Choroid plexus epithelial cell (primary cell): ENCODE measurements at regions not wholly inside any gene's neighbourhood (a gene's known extent, or its start where the extent isn't known, plus 50 kb on each side); places are given as distances from the start of the nearest gene placed in this dataset.

ENCODE experiments used
- DNase-seq: peaks from one replicate; pipeline ENCODE4 v3.0.0-alpha.2; 2010; ENCODE audit warnings: low read depth
- H3K4me3 ChIP-seq: 2 replicates; pipeline ENCODE4 v1.5.1; 2011; ENCODE audit warnings: low read depth, mild to moderate bottlenecking, control low read depth, low read length, moderate library complexity
- CTCF ChIP-seq: conservative IDR thresholded peaks from 2 replicates; pipeline ENCODE4 v1.5.1; 2011; ENCODE audit warnings: low read depth, mild to moderate bottlenecking, control low read depth, inconsistent platforms, low read length, moderate library complexity

- TF ChIP-seq CTCF, result no peak
- H3K4me3 ChIP-seq, result no peak overlapping the region
- no peak for DNase-seq
Observed at GRCh38 chr7:68420342-68421192, 1177.7 kb upstream of the AUTS2 start.

DNA sequence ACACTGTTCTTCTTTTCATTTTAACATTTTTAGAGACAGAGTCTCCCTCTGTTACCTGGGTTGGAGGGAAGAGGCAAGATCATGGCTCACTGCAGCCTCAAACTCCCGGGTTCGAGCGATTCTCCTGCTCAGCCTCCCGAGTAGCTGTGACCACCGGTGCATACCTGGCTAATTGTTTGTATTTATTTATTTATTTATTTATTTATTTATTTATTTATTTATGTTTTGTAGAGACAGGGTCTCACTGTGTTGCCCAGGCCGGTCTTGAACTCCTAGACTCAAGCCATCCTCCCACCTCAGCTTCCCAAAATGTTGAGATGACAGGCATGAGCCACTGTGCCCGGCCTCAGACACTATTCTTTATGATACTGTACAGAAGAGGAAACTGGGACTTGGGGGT, 1176.6 kb upstream of the AUTS2 start:
- no peak overlapping the region for H3K4me3 ChIP-seq
- no peak for DNase-seq
- no peak for TF ChIP-seq CTCF

DNA sequence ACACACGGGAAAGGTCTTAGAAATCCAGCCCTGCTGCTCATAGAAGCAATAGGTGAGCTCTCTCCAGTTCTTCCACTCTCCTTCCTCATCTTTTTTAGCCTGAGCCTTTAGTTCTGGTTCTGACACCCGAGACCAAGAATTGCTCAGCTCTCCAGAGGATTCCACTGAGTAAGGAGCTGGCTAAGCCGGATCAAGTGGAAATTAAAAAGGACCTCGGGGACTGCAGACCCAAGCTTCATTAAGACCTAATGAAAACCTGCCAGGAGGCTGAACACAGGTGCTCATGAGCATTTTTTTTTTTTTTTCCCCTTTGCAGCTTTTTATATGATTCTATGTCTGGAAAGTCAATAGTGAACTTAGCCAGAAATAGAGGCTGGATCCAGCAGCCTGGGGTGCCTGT, 1176.0 kb upstream of the AUTS2 start:
- DNase-seq, result no peak
- no peak for TF ChIP-seq CTCF
- H3K4me3 ChIP-seq, result no peak overlapping the region

DNA sequence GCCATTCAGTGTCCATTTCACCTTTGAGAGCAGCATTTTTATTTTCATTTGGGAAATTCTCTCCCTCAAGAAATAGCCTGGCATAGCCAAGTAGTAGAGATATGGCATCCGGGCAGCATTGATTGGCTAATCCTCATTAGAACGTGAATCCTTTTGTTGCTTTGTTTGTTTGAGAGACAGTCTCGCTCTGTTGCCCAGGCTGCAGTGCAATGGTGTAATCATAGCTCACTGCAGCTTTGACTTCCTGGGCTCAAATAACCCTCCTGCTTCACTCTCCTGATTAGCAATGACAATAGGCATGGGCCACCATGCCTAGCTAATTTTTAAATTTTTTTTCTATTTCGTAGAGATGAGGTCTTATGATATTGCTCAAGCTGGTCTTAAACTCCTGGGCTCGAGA, 1174.9 kb upstream of the AUTS2 start:
- TF ChIP-seq CTCF, result no peak
- no peak overlapping the region for H3K4me3 ChIP-seq
- no peak for DNase-seq

GRCh38 chr7:68424658-68425297, 1173.5 kb upstream of the AUTS2 start:
- TF ChIP-seq CTCF, result no peak
- DNase-seq, result no peak
- H3K4me3 ChIP-seq, result no peak overlapping the region

DNA sequence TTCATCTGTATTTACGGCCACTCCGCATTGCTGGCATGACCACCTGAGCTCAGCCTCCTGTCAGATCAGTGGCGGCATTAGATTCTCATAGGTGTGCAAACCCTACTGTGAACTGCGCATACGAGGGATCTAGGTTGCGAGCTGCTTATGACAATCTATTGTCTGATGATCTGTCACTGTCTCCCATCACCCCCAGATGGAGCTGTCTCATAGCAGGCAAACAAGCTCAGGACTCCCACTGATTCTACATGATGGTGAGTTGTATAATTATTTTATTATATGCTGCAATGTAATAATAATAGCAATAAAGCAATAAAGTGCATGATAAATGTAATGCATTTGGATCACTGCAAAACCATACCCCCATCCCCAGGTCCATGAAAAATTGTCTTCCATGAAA, 1172.9 kb upstream of the AUTS2 start:
- H3K4me3 ChIP-seq, result no peak overlapping the region
- DNase-seq, result peak; percentile 8
- TF ChIP-seq CTCF, result peak; percentile 25
